ENCODE measurements at regions not wholly inside any gene's neighbourhood (a gene's known extent, or its start where the extent isn't known, plus 50 kb on each side); places are given as distances from the start of the nearest gene placed in this dataset.

- DNase-seq, result no peak
These were observed 66.7 kb downstream of the BARHL2 start for GRCh38 chr1:90650401-90650800.

- DNase-seq, result no peak
These were observed 76.8 kb downstream of the BARHL2 start for GRCh38 chr1:90640325-90640724.

DNA sequence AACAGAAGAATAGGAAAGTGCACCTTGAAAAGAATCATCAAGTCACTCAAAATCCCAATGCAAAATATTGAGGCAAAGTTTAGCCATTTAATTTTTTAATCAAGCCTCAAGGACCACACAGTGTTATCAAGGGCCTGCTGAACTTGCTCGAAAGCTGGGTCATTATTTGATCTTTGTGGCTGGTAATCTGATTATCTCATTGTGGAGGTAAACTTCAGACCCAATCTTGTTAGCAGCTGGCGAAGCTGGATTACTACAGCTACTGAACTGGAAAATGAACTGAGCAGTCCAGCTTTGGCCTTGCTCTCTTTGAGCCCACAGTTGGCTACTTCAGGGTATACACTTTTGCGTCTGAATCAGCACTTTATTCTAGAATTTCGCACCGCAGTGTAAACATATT is 94.4 kb downstream of the BARHL2 start:
- no peak for DNase-seq

GRCh38 chr1:90621986-90622385 is 95.1 kb downstream of the BARHL2 start:
- DNase-seq, result no peak

DNA sequence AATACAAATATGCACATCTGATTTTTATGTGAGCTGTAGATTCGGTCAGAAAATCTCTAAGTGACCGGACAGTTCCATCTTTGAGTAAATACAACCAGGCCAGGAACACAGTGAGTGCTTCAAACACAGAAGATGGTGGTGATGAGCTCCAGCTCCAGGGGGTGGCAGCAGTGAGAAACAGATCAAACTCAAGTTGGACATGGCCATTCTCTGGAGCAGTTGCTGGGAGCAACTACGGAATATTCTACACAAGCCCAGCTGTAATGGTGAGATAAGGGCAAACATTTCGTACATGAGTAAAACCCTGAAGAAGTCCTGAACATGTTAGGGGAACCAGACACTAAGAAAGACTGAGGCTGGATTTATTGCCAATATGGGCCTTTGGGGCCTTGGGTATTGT is 100.7 kb downstream of the BARHL2 start:
- DNase-seq, result peak; percentile 18

GRCh38 chr1:90614872-90615271 is 102.2 kb downstream of the BARHL2 start:
- DNase-seq, result no peak

GRCh38 chr1:90613371-90613770 is 103.7 kb downstream of the BARHL2 start:
- DNase-seq, result peak; percentile 37

GRCh38 chr1:90612033-90612432 is 105.1 kb downstream of the BARHL2 start:
- no peak for DNase-seq

GRCh38 chr1:90607736-90608135 is 109.4 kb downstream of the BARHL2 start:
- DNase-seq, result no peak

DNA sequence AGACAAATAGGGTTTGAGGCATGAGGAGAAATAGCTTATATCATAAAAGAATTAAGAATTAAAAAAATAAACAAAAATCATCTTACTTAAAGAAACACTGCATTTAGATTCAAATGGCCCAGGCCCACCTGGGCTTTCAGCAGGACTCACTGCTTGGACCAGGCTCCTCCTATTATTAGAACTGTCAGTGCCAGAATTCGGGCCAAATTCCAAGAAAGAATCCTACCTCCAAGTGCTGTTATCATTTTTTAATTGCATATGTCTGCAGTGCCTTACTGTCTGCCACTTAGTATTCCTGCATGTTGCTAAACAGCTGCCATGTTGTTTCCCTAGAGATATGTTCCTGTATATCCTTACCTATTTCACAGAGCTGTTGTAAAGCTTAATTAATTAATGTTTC is 112.0 kb downstream of the BARHL2 start:
- DNase-seq, result no peak

DNA sequence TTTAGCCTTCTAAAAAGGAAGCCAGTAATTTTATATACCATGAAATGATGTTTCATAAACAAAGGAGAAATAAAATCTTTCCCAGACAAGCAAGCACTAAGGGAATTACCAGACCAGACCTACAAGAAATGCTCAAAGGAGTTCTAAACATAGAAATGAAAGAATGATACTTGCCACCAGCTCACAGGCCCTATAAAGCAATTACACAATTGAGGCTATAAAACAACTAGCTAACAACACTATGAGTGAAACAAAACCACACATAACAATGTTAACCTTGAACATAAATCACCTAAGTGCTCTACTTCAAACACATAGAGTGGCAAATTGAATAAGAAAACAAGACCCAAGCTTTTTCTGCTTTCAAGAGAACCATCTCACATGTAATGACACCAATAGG is 123.8 kb downstream of the BARHL2 start:
- DNase-seq, result no peak

DNA sequence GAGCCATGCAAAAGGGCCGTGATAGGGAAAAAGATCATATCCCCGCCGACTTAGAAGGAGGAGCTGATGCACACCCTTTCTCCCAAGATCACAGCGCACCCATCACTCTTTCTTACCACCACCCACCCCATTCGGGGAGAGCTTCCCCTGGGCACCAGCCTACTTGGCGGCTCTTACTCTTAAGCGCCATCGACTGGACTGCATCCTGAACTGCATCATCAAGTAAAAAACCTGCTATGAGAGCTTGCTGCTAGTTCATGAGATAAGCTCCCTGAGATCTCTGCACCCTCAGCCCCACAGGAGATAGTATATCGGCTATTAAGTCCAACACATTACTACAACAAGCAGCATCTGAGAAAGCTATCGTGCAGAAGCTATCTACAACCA is 125.1 kb downstream of the BARHL2 start:
- no peak for DNase-seq

DNA sequence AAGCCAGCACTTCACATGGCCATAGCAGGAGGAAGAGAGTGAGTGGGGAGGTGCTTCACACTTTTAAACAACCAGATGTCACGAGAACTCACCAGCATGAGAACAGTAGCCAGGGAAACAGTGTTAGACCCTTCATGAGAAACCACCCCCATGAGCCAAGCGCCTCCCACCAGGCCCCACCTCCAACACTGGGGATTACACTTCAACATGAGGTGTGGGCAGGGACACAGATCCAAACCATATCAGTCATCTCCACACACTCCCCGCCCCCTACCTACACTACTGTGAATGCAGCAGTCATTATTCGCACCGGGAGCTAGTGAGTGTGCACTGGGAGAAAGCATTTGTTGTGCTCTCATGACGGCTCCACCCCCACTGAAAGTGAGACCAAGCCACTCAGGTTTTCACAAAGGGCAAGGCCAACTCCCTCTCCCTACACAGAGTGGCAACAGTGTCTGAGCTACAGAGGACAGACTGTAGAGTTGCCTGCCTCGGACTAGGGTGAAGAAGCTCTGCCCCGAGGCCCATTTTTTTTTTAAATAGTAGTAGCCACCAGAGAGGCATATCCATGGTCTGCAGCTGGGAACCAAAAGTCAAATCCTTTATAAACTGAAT is 125.6 kb downstream of the BARHL2 start:
- no peak for DNase-seq

- no peak for DNase-seq
These were observed 136.9 kb downstream of the BARHL2 start for GRCh38 chr1:90580176-90580575.

- DNase-seq, result peak; percentile 42
These were observed 137.8 kb downstream of the BARHL2 start for GRCh38 chr1:90579212-90579802.

DNA sequence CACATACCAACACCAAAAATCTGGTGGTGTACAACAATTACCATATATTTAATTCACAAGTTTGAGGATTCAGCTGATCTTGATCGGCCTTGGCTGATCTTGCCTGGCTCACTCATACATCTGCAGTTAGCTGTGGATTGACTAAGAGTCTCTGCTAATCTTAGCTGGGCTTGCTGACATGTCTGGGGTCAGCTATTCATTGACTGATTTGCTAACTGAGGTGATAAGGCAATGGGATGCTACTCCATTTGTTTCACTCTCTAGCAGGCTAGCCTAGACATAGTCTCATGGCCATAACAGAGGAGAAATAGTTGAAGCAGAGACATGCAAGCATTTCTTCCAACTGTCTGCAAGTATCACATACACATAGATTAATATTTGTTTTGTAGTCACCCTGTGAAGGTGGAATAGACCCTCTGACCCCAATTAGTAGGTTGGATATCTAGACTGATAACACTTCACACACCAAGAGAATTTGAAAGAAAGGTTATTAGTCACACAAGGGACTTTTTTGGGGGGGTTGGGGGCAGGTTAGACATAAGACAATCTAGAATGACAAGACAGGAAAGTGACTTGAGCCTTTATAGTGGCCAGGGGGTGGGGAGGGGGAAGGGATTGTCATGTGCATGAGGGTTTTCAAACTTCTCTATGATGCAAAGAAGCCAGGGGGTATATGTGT is 142.3 kb downstream of the BARHL2 start:
- DNase-seq, result no peak

DNA sequence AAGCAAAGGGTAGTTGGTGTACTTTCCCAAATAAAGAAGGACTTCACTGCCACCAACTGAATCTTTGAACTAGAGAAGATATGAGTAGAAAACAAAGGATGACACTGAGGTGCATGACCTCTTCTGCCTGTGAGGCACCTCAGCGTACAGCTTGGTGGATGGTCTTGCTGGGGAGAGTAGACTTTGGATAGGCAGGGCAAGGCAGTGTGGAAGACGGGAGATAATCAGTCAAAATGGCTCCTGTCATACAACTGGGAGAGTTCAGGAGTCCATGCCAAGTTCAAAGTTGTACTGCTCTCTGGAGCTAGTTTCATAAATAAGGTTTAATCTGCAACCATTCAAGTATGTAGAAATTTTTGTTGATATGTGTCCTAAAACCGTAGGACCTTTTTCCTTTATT is 143.4 kb downstream of the BARHL2 start:
- DNase-seq, result no peak

DNA sequence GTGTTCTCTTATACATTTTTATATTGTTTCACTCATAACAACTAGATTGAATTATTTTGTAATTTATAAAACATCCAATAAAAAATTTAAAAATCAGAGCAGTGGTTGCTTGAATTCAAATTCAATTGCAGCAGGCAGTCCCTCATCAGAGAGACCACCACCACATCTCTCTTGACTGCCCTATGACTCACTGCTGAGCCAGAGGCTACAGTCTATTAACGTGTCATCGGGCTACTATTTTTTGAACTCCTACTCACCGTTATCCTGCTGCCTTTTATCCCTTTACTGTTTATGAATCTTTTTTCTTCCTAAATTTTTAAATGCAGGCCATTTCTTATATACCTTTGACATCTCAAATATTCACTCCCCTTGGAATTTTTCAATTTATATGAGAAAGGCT is 144.7 kb downstream of the BARHL2 start:
- no peak for DNase-seq

DNA sequence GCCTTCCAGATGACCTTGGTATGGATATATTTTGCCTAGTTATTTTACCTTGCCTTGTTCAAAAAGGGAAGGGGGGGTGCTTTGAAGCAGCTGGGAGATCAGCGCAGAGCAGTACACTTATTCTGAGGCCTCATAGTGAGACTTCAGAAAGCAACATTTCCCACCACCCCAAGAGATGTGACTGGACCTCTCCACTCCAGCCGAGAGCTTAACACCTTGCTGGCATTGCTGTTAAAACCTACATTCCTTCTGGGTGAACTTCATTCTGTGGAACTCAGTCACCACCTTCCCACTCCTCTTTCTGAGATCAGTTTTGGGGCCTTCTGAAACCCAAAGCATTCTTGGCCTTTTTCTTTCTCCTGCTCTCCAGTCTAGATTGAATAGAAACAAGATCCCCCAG is 148.7 kb downstream of the BARHL2 start:
- DNase-seq, result no peak

- no peak for DNase-seq
These were observed 152.9 kb downstream of the BARHL2 start for GRCh38 chr1:90564164-90564563.

DNA sequence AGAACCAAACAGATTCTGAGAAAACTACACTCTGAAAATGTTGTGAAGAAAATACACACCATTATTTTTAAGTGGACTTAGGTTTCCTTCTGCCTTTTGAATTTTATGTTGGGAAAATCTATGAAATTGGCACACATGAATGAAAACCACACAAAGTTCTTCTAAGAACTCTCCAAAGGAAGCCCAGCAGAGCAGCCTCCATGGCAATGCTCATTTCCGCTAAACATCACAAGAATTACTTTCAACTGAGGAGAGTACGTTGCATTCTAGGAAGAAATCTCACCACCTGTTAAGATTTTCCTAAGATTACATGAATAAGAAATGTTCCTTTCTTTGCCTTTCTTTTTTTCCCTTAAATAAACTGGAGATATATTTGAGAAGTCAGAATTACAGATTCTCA is 154.2 kb downstream of the BARHL2 start:
- no peak for DNase-seq

GRCh38 chr1:90561911-90562310 is 155.2 kb downstream of the BARHL2 start:
- no peak for DNase-seq

DNA sequence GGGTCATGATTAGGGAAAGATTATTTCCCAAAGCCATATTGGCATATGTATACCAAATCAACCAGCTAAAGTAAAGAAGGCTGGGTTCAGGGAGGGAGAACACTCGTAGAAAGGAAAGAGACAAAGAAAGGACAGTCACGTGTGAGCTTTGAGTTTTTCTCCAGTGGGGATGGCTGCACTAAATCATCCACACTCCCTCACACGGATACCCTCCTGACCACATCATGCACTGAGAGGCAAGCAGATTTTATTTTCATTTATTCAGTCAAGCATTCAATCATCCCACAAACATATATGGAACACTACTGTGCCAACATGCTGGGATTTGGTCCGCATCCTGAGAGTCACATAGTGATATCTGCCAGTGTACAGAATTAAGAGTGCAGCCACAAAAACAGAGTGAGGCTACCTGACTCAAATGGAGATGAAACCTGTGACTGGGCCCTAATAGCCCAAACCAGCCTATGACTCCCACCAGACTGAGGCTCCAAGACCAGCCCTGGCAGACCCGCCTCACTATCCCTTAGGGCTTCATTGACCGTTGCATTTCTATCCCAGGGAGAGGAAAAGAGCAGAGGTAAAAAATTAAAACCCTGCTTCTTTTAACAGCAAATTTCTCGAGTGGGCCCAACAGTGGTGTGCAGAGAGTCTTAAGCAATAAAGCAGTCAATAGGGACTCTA is 155.9 kb downstream of the BARHL2 start:
- no peak for DNase-seq

- no peak for DNase-seq
These were observed 158.2 kb downstream of the BARHL2 start for GRCh38 chr1:90558754-90559378.
